IMR-90 (cell line): ENCODE measurements at regions not wholly inside any gene's neighbourhood (a gene's known extent, or its start where the extent isn't known, plus 50 kb on each side); places are given as distances from the start of the nearest gene placed in this dataset.

Experiments
- BHLHE40 ChIP-seq: fragments of 150-350 bp; IDR thresholded peaks from 2 replicates; pipeline ENCODE4 v1.6.1; 2016; ENCODE audit warnings: mild to moderate bottlenecking, low read depth, low read length
- CHD1 ChIP-seq: IDR thresholded peaks from 2 replicates; pipeline ENCODE4 v1.6.1; 2012; ENCODE audit warnings: low read depth, low read length, improper control_type of control experiment
- MAFK ChIP-seq: IDR thresholded peaks from 2 replicates; pipeline ENCODE4 v1.6.1; 2012; ENCODE audit warnings: low read depth, low read length, improper control_type of control experiment
- POLR2A ChIP-seq: IDR thresholded peaks from 2 replicates; pipeline ENCODE4 v1.6.1; 2012; ENCODE audit warnings: mild to moderate bottlenecking, low read depth, low read length
- RAD21 ChIP-seq: IDR thresholded peaks from 2 replicates; pipeline ENCODE4 v1.6.1; 2012; ENCODE audit warnings: low read length, improper control_type of control experiment
- TF ChIP-seq, protein P1 (sequence below): conservative IDR thresholded peaks from 2 replicates; pipeline ENCODE4 v1.5.1; 2012; ENCODE audit warnings: mild to moderate bottlenecking, low read depth, low read length, improper control_type of control experiment
- TF ChIP-seq, protein P2 (sequence below): fragments of 150-350 bp; IDR thresholded peaks from 2 replicates; pipeline ENCODE4 v1.6.1; 2016; ENCODE audit warnings: low read depth, mild to moderate bottlenecking, low read length, moderate library complexity, borderline replicate concordance

DNA sequence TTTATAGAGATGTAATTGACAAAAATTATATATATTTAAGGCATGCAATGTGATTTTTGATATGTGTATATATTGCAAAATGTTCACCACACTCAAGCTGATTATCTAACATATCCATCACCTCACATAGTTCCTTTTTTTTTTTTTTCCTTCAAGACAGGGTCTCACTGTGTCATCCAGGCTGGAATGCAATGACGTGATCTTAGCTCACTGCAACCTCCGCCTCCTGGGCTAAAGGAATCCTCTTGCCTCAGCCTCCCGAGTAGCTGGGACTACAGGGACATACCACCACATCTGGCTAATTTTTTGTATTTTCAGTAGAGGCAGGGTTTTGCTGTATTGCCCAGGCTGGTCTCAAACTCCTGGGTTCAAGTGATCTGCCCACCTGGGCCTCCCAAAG is 65.1 kb upstream of the SLC35C1 start:
- TF ChIP-seq, protein P1, sequence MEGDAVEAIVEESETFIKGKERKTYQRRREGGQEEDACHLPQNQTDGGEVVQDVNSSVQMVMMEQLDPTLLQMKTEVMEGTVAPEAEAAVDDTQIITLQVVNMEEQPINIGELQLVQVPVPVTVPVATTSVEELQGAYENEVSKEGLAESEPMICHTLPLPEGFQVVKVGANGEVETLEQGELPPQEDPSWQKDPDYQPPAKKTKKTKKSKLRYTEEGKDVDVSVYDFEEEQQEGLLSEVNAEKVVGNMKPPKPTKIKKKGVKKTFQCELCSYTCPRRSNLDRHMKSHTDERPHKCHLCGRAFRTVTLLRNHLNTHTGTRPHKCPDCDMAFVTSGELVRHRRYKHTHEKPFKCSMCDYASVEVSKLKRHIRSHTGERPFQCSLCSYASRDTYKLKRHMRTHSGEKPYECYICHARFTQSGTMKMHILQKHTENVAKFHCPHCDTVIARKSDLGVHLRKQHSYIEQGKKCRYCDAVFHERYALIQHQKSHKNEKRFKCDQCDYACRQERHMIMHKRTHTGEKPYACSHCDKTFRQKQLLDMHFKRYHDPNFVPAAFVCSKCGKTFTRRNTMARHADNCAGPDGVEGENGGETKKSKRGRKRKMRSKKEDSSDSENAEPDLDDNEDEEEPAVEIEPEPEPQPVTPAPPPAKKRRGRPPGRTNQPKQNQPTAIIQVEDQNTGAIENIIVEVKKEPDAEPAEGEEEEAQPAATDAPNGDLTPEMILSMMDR: no peak
- no peak for TF ChIP-seq BHLHE40
- TF ChIP-seq POLR2A: no peak
- no peak for TF ChIP-seq RAD21
- TF ChIP-seq, protein P2, sequence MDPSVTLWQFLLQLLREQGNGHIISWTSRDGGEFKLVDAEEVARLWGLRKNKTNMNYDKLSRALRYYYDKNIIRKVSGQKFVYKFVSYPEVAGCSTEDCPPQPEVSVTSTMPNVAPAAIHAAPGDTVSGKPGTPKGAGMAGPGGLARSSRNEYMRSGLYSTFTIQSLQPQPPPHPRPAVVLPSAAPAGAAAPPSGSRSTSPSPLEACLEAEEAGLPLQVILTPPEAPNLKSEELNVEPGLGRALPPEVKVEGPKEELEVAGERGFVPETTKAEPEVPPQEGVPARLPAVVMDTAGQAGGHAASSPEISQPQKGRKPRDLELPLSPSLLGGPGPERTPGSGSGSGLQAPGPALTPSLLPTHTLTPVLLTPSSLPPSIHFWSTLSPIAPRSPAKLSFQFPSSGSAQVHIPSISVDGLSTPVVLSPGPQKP: no peak
- TF ChIP-seq MAFK: no peak
- TF ChIP-seq CHD1: no peak
